KMS-11 (cell line): ENCODE measurements at regions not wholly inside any gene's neighbourhood (a gene's known extent, or its start where the extent isn't known, plus 50 kb on each side); places are given as distances from the start of the nearest gene placed in this dataset.

Source experiments
- H2AFZ ChIP-seq: fragments of 200-600 bp; sonication (generic); 2 replicates; pipeline ENCODE4 v1.6.1; 2016; ENCODE audit warnings: antibody characterized with exemption, mixed run types, low read depth
- H3K27ac ChIP-seq: fragments of 200-600 bp; sonication (generic); 2 replicates; pipeline ENCODE4 v1.6.1; 2016; ENCODE audit warnings: mild to moderate bottlenecking, mixed run types
- H3K27me3 ChIP-seq: fragments of 200-600 bp; sonication (generic); 2 replicates; pipeline ENCODE4 v1.6.1; 2017; ENCODE audit warnings: mild to moderate bottlenecking, low read depth, mixed run types, moderate library complexity; ENCODE audit not compliant: insufficient read depth
- H3K36me3 ChIP-seq: fragments of 200-600 bp; sonication (generic); 2 replicates; pipeline ENCODE4 v1.6.1; 2017; ENCODE audit warnings: mild to moderate bottlenecking, mixed run types; ENCODE audit not compliant: insufficient read depth
- H3K4me1 ChIP-seq: fragments of 200-600 bp; sonication (generic); 2 replicates; pipeline ENCODE4 v1.6.1; 2016; ENCODE audit warnings: mild to moderate bottlenecking, low read depth, mixed run types; ENCODE audit not compliant: poor library complexity, severe bottlenecking
- H3K4me2 ChIP-seq: fragments of 200-600 bp; sonication (generic); 2 replicates; pipeline ENCODE4 v1.7.0; 2016; ENCODE audit warnings: mild to moderate bottlenecking, mixed run types
- H3K4me3 ChIP-seq: fragments of 200-600 bp; sonication (generic); IDR thresholded peaks from 2 replicates; pipeline ENCODE4 v1.6.1; 2017; ENCODE audit warnings: low read depth, low read length, mixed read lengths; ENCODE audit not compliant: insufficient read depth
- H3K79me2 ChIP-seq: fragments of 200-600 bp; sonication (generic); 2 replicates; pipeline ENCODE4 v1.6.1; 2016; ENCODE audit warnings: low read depth, mixed run types; ENCODE audit not compliant: insufficient read depth
- H3K9ac ChIP-seq: fragments of 200-600 bp; sonication (generic); 2 replicates; pipeline ENCODE4 v1.6.1; 2016; ENCODE audit warnings: mild to moderate bottlenecking, mixed run types
- H4K20me1 ChIP-seq: fragments of 200-600 bp; sonication (generic); 2 replicates; pipeline ENCODE4 v1.6.1; 2016; ENCODE audit warnings: mild to moderate bottlenecking, mixed run types; ENCODE audit not compliant: insufficient read depth
- CTCF ChIP-seq: fragments of 200-600 bp; sonication (generic); conservative IDR thresholded peaks from 2 replicates; pipeline ENCODE4 v1.6.1; 2017; ENCODE audit warnings: low read depth, mild to moderate bottlenecking, antibody characterized with exemption, low read length, moderate library complexity, mixed read lengths

- Histone ChIP-seq H4K20me1 (no peaks in the 10 kb centered on the region), H3K4me3 (no peak overlapping the region), H3K9ac (no peak overlapping the region), H3K4me2 (no peak overlapping the region), H3K27me3 (no peaks in the 10 kb centered on the region), H3K36me3 (no peaks in the 10 kb centered on the region), H2AFZ (no peak overlapping the region), H3K27ac (no peak overlapping the region), H3K4me1 (no peaks in the 10 kb centered on the region), H3K79me2 (no peaks in the 10 kb centered on the region)
- TF ChIP-seq CTCF, result no peak
These were observed 301.9 kb upstream of the AGTR1 start for GRCh38 chr3:148395821-148396220.

GRCh38 chr3:148400754-148401153, 296.9 kb upstream of the AGTR1 start:
- no peak overlapping the region for H3K4me3 ChIP-seq
- H2AFZ ChIP-seq, result no peak overlapping the region
- no peak for TF ChIP-seq CTCF
- no peak overlapping the region for H3K4me2 ChIP-seq
- H3K27ac ChIP-seq, result no peak overlapping the region
- H3K36me3 ChIP-seq, result no peaks in the 10 kb centered on the region
- no peaks in the 10 kb centered on the region for H3K27me3 ChIP-seq
- no peaks in the 10 kb centered on the region for H4K20me1 ChIP-seq
- no peaks in the 10 kb centered on the region for H3K79me2 ChIP-seq
- H3K9ac ChIP-seq, result no peak overlapping the region
- no peaks in the 10 kb centered on the region for H3K4me1 ChIP-seq

DNA sequence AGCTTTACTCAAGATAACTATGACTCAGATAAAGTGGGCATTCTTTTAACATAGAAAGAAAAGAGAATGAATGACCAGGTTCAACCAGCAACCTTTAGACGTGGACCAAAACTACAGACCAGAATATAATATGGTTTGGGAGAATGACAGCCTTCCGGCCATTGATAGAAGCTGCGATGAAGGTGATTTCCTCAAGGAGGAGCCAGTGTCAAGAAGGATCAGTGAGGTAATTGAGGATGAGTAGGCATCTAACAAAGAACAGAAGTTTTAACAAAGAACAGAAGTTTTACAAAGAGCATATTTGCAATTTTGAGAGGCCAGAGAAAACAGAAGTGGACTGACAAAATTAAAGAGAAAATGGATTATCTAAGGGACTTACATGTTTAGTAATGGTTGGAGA, 289.0 kb upstream of the AGTR1 start:
- H3K36me3 ChIP-seq, result no peaks in the 10 kb centered on the region
- no peak overlapping the region for H3K4me3 ChIP-seq
- no peak overlapping the region for H2AFZ ChIP-seq
- no peak overlapping the region for H3K4me2 ChIP-seq
- H4K20me1 ChIP-seq, result no peaks in the 10 kb centered on the region
- no peak for TF ChIP-seq CTCF
- no peaks in the 10 kb centered on the region for H3K79me2 ChIP-seq
- no peaks in the 10 kb centered on the region for H3K4me1 ChIP-seq
- no peaks in the 10 kb centered on the region for H3K27me3 ChIP-seq
- H3K27ac ChIP-seq, result no peak overlapping the region
- no peak overlapping the region for H3K9ac ChIP-seq

DNA sequence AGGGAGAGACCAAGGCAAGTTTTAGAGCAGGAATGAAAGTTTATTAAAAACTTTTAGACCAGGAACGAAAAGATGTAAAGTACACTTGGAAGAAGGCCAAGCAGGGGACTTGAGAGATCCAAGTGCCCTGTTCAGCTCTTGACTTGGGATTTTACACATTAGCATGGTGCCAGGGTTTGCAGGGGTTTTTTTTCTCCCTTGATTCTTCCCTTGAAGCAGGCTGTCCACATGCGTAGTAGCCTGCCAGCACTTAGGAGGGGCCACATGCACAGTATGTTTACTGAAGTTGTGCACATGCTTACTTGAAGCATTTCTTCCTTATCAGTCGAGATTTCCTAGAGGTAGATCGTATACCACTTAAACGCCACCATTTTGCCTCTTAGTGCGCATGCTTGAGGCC, 277.5 kb upstream of the AGTR1 start:
- Histone ChIP-seq H3K36me3 (no peaks in the 10 kb centered on the region), H3K4me2 (no peak overlapping the region), H2AFZ (no peak overlapping the region), H3K79me2 (no peaks in the 10 kb centered on the region), H3K4me1 (no peaks in the 10 kb centered on the region), H3K9ac (no peak overlapping the region), H3K27ac (no peak overlapping the region), H4K20me1 (no peaks in the 10 kb centered on the region), H3K4me3 (no peak overlapping the region), H3K27me3 (no peaks in the 10 kb centered on the region)
- no peak for TF ChIP-seq CTCF
